Thyroid gland (tissue), 4 donors: ENCODE measurements at regions not wholly inside any gene's neighbourhood (a gene's known extent, or its start where the extent isn't known, plus 50 kb on each side); places are given as distances from the start of the nearest gene placed in this dataset.
"Not testable (repeated sequence)": the region's sequence is repeated elsewhere in the genome, so short reads cannot be mapped to it uniquely, and the experiment has no call there.

Experiments
- CTCF ChIP-seq, 6 experiments: fragments of 200-600 bp in 3 of 6; fragments of 450-650 bp in 3 of 6; sonication (generic) in 3 of 6; IDR thresholded peaks; one replicate each; pipeline ENCODE4 v1.5.1; 2016 to 2019; ENCODE audit warnings: antibody characterized with exemption in 6 of 6, mild to moderate bottlenecking in 2 of 6, inconsistent platforms in 1 of 6, moderate library complexity in 1 of 6
- POLR2A ChIP-seq, 2 donors: fragments of 450-650 bp; IDR thresholded peaks; one replicate each; pipeline ENCODE4 v1.6.1; 2017; ENCODE audit warnings: antibody characterized with exemption in 2 of 2, mild to moderate bottlenecking in 2 of 2, moderate library complexity in 1 of 2

GRCh38 chr5:8840746-8841145 lies 705.1 kb downstream of the SEMA5A start:
- not testable (repeated sequence) for TF ChIP-seq POLR2A, CTCF (IDR thresholded peaks at IDR 0.05)
